ENCODE measurements at regions not wholly inside any gene's neighbourhood (a gene's known extent, or its start where the extent isn't known, plus 50 kb on each side); places are given as distances from the start of the nearest gene placed in this dataset.

GRCh38 chr6:21384216-21384615, 209.3 kb upstream of the SOX4 start:
- TF ChIP-seq CTCF (IDR thresholded peaks at IDR 0.05) (no peak), POLR2A (IDR thresholded peaks at IDR 0.05) (no peak), EP300 (IDR thresholded peaks at IDR 0.05) (no peak), POLR2AphosphoS5 (IDR thresholded peaks at IDR 0.05) (no peak)
